GM21390 (cell line): ENCODE measurements at regions not wholly inside any gene's neighbourhood (a gene's known extent, or its start where the extent isn't known, plus 50 kb on each side); places are given as distances from the start of the nearest gene placed in this dataset.
"Not testable (repeated sequence)": the region's sequence is repeated elsewhere in the genome, so short reads cannot be mapped to it uniquely, and the experiment has no call there.

Source experiments
- ATAC-seq: cut with Tn5 transposase; IDR thresholded peaks from one replicate; pipeline ENCODE4 v1.9.1; 2021; ENCODE audit not compliant: unreplicated experiment

GRCh38 chr21:35159881-35160280, 110.8 kb upstream of the RUNX1 start:
- no peak for ATAC-seq

DNA sequence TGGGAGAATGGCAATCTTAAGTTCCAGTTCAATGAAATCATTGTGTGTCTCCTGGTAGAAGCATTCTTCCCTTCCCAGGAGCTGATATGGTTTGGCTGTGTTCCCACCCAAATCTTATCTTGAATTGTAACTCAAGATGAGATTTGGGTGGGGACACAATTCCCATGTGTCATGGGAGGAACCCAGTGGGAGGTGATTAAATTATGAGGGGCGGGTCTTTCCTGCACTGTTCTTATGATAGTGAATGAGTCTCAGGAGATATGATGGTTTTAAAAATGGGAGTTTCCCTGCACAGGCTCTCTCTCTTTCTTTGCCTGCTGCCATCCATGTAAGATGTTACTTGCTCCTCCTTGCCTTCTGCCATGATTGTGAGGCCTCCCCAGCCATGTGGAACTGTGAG, 108.3 kb upstream of the RUNX1 start:
- not testable (repeated sequence) for ATAC-seq

- ATAC-seq = no peak
These were observed 107.5 kb upstream of the RUNX1 start for GRCh38 chr21:35156293-35157278.

- ATAC-seq = no peak
These were observed 105.7 kb upstream of the RUNX1 start for GRCh38 chr21:35154788-35155187.

DNA sequence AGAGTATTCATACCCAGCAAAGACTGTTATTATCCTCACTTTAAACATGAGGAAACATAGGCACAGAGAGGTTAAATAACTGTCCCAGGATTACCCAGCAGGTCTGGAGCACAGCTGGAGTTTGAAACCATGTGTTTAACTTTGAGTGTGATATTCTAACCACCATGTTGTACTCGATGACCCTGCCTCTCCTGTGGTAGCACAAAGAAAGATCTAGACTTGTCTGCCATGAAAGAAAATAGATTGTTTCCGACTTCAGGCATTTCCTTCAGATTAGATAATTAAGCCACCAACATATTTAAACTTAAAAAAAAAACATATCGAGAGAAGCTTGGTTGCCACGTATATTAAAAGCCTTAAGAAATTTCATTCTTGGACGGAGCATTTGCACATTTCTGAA, 104.6 kb upstream of the RUNX1 start:
- no peak for ATAC-seq

DNA sequence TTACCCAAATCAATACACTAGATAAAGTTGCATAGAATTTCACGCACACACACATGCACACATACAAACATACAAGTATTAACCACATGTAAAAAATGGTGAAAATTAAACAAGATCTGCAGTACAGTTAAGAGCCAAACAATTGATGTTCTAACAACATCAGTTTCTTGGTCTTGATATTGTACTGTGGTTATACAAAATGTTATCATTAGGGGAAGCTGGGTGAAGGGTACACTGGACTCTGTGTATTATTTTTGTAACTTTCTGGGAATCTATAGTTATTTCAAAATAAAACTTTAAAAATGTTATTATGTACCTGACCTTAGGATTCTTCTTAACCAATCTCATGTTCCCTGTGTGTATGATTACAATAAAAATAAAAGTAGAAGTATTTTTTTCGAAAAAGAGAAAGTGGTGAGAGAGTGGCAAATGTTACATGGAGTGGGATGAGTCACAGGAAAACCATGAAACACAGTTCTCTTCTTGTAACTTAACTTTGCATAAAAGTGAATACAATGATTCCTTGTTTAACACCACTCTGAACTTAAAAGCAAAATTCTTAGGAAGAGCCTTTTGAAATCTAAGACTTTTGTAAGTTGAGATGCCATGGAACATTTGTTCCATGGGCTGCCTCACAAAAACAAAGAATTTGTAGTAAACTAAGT, 101.6 kb upstream of the RUNX1 start:
- ATAC-seq = no peak

GRCh38 chr21:35149698-35150097, 100.6 kb upstream of the RUNX1 start:
- ATAC-seq = no peak

DNA sequence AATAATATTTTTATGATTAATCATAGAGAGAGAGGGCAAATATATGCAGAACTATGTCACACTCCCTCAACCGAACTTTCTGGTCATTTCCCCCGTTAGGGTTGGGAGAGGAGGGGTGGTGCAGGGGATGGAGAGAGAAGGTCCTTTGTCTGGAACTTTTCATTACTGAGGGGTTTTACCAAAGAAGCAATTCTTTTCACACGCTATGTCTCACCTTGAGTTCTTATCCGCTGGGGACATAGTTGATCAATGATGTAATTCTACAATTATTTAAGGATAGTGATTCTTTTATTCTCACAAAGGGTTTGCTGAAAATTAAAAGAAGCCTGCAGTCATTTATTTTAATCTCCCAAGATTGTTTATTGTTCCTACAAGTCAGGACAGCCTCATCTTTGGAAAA, 98.3 kb upstream of the RUNX1 start:
- no peak for ATAC-seq

DNA sequence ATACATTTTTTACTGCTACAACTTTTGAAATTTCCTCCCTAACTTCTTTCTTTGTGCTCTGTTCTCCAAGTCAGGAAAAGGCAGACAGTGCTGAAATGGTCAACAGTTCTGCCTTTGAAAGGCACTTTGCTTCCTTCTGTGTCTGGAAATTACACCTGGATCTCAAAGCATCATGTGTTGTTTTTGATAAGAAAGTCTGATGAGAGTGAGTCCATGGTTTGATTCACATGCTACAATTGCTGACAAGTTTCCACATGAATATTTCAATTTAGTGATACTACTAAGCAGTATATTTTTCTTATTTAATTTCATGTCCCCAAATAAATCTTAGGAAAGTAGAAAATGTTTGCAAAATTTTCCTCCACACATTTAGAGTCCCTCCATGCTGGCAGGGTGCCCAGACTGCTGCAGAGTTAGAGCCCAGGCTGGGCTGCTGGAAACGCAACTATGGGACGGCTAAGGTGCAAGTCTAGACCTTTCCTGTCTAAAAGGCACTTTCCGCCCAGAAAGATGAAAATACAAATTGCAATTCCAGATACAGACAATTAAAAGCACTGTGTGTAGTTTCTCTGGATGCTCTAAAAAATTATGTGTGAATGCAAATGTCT, 96.6 kb upstream of the RUNX1 start:
- ATAC-seq = no peak

DNA sequence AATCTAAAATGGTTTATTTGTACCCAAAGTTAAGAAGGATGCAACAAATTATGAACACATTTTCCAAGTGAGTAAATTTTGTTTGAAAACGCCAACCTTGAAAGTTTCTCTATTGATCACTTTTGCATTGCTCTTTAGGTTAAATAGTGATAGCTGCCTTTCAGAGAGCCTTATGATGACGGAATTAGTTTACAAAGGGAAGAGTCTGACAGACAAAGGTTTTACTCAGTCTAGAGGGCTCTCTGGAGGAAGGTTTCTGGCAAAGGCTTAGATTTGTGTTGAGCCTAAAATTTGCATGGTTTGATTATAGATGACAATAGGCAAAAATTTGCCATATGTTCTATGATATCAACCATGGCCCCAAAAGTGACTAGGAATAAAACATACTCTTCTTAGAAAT, 95.9 kb upstream of the RUNX1 start:
- no peak for ATAC-seq

GRCh38 chr21:35142036-35142815, 93.1 kb upstream of the RUNX1 start:
- ATAC-seq = no peak

DNA sequence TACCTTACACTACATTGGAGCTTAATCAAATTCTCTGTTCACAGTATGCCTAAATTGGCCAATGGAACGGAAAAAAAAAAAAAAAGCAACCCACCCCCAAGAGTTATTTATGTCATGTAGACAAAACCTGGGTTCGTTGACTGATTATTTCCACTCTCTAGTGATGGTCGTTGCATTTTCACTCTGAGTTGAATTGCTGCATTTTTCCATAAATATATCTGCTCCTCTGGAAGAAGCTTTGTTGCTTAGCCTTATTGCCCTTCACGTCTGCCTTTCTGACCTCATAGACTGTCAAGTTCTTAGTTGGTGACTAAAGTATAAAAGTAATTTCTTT, 90.2 kb upstream of the RUNX1 start:
- ATAC-seq = no peak

- no peak for ATAC-seq
These were observed 89.7 kb upstream of the RUNX1 start for GRCh38 chr21:35138665-35139381.

- no peak for ATAC-seq
These were observed 87.6 kb upstream of the RUNX1 start for GRCh38 chr21:35136586-35137219.

DNA sequence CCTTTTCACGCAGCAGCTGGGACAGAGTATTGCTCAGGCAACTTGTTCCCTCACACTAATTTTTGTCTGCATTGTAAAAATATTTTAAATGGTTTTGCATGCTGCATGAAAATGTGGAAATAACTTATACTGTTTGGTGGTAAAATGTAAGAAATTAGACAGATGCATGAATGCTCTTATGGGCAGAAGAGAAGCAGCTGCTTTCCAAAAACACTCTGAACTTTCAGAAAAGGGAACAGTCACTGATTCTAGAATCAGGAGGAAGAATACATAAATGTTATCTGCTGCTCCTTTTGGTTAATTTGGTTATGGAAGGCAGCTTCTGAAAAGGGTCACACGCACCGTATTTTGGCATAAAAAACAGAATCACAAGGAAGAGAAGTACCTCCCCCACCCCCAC, 87.0 kb upstream of the RUNX1 start:
- no peak for ATAC-seq

DNA sequence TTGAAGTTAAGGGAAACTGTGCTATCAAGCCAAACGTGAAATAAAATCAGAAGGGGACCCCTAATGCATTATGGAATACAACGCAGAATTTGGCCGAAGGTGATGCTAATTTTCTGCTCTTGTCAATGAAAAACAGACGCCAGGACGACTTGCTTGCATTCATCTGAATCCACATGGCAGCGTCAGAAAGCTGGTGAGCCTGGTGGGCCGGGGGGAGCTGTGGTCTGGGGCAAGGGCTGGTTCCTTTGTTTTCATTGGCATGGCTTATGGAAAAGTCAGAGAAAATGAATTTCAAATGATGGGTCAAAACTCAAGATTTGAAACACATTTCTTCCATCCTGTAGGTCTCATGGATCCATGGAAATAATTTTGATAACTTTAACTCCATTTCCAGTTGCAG, 86.4 kb upstream of the RUNX1 start:
- no peak for ATAC-seq

DNA sequence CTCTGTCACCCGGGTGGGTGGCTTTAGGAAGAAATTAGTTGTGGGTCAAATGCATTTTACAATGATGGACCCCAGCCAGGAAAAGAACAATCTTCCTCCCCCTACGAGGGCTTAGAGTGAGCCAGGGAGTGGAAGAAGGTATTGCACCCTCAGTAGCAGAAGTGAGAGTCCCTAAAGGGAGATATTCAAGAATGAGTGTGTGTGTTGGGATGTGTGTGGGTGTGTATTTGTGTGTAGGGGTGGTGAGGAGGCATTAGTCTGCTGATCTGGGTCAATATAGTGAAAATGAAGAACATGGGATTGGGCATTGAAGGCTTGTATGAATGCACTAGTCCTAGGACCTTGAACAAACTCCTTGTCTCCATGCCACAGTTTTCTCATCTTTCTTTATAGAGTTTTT, 85.2 kb upstream of the RUNX1 start:
- no peak for ATAC-seq

DNA sequence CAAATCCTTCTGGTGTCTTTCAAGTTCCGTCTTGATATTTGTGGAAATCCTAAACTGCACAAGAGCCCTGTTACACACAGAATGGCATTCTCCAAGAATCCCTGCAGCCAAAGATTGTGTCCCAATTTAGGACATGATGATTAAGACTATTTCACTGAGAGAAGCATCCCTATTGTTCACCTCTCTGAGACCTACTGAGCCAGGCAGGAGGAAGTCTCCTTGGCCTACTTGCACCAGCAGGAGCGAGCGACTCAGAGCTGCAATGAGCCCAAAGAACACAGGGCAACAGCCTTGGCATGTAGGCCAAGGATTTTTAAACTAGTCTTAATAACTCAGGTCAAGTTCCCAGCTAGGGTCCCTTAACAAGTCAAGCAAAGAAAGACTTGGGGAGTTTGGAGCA, 79.4 kb upstream of the RUNX1 start:
- ATAC-seq = no peak

DNA sequence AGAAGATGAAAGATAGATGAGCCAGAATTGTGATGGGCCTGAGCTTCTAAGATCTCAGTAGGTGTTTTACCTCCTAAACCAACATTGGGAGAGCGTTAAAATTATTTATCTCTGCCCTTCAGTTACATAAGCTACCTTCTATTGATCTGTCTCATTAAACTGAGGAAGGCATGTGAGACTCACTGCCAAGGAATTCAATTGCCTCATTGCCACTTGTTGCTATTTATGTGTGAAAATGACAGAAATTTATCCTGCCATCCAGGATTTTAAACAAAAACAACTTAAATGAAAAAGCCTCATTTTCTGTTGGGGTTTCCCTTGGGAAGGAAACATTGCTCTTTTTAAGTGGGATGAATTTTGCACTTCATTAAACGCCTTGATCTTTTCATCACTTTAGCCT, 78.7 kb upstream of the RUNX1 start:
- no peak for ATAC-seq

DNA sequence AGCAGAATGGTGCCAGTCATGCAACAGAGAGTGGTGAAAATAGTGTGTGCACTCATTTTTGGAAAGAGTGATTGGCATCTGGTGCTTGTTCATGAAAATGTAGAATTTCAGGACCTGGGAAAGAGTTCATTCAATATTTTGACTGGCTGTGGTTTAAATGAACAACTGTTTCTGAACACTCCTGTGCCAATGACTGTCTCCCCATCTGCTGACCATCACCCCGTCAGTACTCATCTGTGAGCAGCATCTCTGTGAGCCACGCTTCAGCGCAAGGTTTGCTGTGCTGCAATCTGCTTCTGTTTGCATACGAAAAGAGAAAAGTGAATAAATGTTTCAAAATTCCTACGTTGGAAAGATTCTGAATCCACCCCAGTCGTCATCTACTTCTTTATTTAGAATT, 77.9 kb upstream of the RUNX1 start:
- no peak for ATAC-seq
